NB4 (cell line): ENCODE measurements at regions not wholly inside any gene's neighbourhood (a gene's known extent, or its start where the extent isn't known, plus 50 kb on each side); places are given as distances from the start of the nearest gene placed in this dataset.

Experiments used
- POLR2A ChIP-seq: IDR thresholded peaks from 2 replicates; pipeline ENCODE4 v1.6.1; 2011; ENCODE audit warnings: mild to moderate bottlenecking; ENCODE audit not compliant: insufficient read length; ENCODE audit errors: extremely low read depth
- TF ChIP-seq, protein P1 (sequence below): IDR thresholded peaks from one replicate; pipeline ENCODE4 v1.5.1; 2012; ENCODE audit warnings: low read depth, low read length

DNA sequence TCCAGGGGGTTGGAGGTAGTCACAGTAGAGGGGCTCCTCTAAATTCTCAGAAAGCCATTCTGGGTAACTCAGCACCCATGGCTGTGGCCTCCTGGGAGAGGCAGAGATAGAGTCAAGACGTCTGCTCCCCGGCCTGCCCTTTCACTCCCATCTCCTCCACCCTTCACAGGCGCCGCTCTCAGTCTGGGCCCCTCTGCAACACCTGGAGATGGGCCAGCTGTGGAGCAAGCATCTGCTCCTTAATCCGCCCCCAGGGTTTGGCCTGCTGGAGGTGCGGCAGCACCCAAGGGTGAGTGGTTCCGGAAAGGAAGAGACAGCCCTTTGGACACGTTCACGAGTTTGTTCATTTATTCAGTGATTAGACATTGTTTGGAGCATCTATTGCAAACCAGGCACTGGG is 271.3 kb downstream of the BMP7 start:
- TF ChIP-seq, protein P1, sequence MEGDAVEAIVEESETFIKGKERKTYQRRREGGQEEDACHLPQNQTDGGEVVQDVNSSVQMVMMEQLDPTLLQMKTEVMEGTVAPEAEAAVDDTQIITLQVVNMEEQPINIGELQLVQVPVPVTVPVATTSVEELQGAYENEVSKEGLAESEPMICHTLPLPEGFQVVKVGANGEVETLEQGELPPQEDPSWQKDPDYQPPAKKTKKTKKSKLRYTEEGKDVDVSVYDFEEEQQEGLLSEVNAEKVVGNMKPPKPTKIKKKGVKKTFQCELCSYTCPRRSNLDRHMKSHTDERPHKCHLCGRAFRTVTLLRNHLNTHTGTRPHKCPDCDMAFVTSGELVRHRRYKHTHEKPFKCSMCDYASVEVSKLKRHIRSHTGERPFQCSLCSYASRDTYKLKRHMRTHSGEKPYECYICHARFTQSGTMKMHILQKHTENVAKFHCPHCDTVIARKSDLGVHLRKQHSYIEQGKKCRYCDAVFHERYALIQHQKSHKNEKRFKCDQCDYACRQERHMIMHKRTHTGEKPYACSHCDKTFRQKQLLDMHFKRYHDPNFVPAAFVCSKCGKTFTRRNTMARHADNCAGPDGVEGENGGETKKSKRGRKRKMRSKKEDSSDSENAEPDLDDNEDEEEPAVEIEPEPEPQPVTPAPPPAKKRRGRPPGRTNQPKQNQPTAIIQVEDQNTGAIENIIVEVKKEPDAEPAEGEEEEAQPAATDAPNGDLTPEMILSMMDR: no peak
- TF ChIP-seq POLR2A: no peak
